Fibroblast of skin of scalp (primary cell): ENCODE measurements at regions not wholly inside any gene's neighbourhood (a gene's known extent, or its start where the extent isn't known, plus 50 kb on each side); places are given as distances from the start of the nearest gene placed in this dataset.

Experiments
- DNase-seq: peaks from one replicate; pipeline ENCODE4 v3.0.0-alpha.2; 2013

DNA sequence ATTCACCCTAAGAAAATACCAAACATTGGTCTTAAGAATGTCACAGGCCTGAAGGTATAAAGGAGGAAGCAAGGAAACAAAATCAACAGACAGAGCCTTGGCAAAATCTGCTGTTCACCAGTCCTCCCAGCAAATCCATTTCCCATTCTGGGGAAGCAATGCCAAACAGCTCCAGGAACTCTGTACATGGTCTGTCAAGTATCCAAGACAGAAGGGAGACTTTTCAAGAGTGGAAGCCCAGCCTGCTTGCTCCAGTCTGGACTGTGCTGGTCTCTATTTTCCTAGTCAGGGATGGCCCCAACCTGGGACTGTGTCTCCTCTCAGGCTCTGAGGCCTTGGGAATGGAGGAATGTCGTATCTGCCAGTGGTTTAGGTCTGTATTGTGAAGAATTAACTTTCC is 251.5 kb downstream of the DAD1 start:
- DNase-seq = no peak

DNA sequence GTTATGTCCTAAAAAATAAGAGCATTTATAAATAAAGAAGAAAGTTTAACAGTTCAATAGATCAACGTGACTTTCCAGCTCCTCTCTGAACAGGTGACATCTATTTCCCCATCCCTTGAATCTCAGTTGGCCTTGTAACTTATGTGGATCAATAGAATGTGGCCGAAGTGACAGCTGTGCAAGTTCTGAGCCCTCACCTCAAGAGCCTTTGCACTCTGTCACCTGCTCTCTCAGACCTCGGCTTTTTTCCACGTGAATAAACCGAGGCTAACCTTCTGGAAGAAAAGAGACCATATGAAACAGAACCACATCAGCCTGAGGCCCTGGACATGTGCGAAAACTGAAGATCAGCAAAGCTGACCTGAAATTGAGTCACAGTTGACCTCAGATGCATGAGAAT is 253.0 kb downstream of the DAD1 start:
- DNase-seq = no peak

DNA sequence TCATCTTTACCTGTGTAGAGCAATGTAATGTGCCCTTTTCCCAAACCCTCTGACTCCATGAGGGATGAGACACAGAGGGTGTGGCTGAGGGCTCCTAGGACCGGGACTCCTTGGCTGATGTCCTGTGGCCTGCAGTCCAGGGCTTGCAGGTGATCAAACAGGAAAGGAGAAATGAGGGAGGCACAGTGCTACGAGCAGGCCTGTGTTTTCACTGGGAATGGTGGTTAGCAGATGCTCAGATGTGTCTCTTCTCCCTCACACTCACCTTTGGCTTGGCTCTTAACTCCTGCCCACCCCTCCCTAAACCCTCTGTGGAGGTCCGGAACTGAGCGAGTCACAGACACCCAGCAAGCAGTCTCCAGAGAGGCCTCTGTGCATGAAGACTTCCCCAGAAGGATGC is 254.4 kb downstream of the DAD1 start:
- DNase-seq = no peak

DNA sequence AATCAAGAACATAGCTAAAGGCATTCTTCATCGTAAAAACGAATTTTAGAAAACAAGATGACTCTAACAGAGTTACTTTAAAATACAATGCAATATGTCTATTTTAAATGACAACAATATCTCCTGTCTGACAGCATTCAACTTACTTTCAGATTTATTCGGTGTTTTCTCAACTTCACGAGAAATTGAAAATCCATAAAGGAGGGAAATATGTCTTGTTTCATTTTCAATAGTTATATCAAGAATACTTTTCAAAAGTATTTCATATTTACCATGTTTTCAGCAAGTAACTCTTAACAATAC is 254.8 kb downstream of the DAD1 start:
- no peak for DNase-seq

DNA sequence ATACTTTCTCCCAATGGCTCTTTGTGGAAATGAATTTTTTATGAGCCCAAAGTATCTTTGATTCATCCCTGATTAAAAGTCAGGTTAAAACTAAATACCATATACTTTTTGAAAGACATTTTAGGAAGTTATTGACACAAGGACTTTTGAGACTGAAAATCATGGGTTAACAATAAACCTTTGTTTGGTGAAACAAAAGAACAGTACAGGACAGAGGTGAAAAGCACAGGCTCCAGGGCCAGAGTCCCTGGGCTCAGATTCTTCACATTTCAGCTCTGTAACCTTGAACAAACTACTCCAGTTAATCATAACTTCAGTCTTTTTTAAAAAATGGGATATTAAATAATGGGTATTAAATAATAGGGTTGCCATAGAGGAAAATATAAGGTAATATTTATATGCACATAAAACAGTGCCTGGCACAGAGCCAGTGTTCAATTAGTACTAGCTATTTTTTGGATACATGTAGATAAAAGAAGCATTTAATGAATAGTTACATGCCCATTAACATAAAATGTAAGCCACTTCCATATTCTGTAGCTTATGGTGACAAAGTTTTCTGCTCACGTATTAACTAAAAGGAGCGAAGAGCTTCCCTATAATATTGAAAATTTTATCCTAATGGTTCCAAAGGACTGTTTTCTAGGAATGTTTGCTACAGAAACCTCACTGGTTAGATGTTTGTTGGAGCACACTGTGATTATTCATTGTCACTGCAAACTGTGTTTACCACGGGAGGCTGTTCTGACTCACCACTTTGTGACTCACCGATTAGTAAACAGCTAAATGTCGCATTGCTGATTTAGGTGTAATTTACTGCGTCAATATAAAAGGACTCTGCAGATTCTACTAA is 255.4 kb downstream of the DAD1 start:
- DNase-seq = no peak

DNA sequence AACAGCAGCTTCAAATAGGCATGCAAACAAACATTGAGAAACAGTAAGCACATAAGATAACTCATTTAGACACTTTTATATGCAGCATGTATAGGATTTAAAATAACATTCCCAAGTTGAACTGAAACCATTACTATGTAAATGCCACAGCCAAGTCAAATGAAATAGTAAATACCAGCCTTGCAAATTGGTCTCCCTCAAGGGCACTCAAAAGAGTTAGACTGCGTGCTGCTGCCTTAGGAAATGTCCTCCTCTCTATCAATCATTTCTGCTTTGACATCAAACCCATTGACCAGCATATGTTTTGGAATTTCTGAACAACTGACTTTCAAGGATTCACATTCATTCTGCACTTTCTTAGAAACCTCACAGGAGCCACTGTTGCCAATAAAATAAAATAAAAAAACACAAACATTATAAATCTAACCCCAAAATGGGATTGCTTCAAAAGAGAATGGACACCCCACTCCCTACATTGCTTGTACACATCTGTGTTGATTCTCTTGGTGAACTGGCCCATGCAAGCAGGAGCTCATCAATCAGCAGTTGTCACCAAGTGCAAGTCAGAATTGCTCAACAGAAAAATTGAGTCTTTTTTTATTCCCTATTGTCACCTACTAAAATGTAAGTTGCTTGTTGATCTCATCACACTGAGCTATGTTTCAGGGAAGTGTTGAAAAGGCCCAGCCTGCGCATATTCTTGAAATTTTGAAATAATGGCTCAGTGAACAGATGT is 256.2 kb downstream of the DAD1 start:
- no peak for DNase-seq

DNA sequence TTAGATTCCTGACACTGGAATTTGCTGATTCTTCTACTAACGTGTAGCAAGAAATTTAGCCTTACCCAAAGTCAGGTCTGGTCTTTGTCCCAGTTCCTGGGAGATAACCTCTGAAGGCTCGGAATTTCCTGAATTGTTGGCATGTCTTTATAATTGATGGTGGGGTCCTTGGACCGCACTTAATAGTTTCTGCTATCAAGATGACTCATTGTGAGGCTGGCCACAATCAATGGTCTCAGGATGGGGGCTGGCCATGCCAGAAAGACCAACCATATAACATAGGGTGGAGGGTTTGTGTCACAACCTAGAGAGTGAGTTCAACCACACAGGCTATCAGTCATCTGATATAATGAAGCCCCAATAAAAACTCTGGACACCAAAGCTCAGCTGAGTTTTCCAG is 259.7 kb downstream of the DAD1 start:
- no peak for DNase-seq

DNA sequence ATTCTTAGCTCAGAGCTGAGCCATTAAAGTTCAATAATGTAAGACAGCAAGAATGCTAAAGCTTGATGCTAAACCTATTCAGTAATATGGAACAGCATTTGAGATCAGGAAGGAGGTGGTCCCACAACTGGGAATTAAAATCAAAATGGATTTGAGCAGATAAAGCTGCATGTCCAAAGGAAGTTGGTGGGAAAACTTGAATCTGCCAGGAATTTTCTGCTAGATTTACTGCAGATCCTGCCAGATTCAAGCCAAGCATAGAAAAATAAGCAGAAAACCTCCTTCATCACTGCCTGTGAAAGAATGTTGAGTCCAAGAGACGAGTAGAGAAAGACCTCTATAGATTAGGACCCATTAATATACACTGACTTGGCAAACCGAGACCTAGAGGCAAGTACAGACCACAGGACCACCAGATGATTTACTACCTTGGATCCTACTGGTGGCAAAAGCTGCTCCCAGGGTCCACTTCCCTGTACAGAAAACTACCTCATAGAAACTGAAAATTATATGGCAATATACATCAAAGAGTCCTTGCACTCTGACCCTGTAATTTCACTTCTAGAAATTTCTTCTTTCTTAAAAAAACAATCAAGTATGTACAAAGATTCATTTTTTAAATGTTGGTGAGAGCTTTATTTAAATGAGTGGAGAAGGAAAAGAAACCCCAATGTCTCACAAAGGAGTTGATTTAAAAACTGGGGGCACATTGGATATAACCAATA is 263.2 kb downstream of the DAD1 start:
- DNase-seq = no peak

DNA sequence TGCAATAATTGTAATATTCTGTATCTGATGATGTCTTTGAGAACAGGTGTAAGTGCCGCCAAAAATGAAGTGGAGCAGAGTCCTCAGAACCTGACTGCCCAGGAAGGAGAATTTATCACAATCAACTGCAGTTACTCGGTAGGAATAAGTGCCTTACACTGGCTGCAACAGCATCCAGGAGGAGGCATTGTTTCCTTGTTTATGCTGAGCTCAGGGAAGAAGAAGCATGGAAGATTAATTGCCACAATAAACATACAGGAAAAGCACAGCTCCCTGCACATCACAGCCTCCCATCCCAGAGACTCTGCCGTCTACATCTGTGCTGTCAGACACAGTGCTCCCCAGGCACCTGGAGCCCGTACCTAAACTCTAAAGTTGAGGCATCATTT is 268.7 kb downstream of the DAD1 start:
- DNase-seq = no peak

DNA sequence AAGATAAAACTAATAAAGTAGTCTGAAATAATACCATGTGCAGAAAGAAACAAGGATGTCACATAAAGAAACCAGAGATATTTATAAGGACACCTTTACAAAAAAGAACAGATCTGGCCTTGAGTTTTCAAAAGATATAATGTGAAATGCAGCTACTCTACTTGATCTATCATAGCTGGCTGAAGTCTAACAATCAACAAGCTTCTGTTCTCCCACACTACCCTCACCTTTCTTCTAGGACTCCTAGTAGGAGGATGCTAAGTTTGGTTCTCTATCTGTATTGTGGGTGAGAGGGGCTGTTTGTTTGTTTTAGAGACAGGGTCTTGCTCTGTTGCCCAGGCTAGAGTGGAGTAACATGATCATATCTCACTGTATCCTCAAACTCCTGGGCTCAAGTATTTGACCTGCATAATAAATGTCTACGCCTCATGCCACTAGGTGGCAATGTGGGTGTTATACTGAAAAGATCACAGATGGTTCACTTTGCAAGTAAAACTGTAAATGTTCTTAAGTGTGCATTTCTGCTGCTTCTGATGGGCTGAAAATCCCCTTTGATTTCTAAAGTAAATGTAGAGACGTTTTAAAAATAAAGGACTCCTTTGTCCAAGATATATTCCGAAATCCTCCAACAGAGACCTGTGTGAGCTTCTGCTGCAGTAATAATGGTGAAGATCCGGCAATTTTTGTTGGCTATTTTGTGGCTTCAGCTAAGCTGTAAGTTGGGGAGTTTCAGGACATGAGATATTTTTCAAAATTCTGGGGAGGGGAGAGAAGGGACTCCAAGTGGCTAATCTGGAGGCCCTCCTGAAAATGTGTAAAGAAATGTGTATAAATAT is 269.3 kb downstream of the DAD1 start:
- peak; percentile 50 for DNase-seq

DNA sequence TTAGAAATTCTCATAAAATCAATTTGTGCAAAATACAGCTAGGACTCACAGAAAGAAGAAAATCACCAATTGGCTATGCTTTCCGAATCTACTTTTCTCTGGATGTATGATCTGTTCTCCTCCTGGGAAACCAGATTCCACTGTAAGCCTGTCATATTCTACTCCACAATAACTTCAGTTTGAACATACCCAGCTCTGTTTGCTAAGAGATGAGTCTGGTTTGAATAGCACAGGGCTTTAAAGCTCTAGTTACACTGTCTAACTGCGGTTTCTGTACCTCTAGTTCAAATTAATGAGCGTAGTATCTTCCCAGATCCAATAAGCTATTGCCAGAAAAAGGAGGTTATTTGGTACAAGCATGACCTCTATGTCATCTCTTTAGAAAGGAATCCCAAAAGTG is 270.1 kb downstream of the DAD1 start:
- DNase-seq = no peak

DNA sequence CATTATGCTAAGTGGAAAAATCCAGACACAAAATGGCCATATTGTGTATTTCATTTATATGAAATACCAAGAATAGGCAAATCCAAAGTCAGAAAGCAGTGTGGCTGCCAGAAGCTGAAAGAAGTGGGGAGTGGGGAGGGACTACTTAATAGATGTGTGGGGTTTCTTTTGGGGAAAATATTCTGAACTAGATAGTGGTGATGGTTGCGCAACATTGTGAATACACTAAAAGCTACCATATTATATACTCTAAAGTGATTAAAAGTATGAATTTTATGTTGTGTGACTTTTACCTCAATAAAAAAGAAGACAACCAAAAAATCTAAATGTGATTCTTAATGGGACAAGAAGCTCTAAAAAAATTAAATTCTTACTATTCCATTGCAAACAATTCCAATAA is 272.6 kb downstream of the DAD1 start:
- DNase-seq = no peak

DNA sequence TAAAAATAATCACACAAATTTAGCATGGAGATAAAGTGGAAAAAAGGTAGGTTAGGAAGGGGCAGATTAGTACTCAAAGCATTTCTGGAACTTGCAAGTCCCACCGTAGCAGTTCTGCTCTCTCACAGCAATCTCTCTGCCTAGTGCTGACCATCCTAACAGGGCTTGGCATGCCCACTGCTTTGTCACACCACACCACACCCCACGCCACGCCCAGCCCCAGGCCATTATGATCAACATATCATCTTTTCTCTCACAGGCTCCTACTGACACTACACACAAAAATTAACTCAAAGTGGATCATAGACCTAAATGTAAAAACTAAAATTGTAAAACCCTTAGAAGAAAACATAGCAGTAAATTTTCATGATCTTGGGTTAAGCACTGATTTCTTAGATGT is 273.7 kb downstream of the DAD1 start:
- DNase-seq = no peak

DNA sequence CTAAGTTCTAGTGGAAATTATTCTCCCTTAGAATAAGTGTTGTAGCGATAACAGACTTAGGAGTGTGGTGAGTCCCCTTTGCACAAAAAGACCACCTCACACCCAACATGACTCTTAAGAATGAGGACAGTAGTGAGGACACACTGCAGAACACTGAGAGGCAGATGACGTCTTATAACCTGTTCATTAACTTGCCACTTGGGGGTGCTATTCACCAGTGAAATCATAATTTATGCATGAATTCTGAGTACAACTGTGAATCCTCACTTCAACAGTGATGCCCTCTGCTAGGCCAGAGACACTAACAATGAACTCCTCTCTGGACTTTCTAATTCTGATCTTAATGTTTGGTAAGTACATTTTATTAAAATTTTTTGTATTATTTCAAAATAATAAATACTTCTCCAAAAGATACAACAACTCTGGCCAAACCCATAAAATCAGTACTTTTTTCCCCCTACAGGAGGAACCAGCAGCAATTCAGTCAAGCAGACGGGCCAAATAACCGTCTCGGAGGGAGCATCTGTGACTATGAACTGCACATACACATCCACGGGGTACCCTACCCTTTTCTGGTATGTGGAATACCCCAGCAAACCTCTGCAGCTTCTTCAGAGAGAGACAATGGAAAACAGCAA is 274.7 kb downstream of the DAD1 start:
- DNase-seq = peak; percentile 63

DNA sequence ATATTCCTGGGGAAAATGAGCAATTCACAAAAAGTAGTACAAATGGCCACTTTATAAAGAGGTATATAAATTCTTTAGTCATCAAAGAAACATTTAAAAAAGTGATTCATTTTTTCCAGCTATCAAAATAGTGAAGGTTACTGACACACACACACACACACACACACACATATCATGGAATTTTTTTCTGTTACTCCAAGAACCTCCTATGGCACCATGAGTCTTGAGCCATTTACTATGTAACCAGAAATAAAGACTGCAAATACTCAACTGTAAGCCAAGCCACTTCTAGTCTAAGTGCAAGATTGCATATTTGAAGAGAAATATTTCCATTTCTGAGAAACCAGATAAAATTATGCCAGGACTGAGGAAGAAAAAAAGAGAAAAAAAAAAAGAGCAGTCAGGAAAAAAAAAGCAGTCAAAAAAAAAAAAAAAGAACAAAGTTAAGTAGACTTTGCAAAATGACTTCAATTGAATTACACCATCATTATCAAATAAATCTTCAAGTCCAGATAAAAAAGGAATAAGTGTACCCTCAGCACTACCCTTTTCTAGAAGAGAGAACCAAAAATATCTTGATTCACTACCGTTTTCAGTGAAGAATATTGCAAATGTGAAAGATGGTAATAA is 275.7 kb downstream of the DAD1 start:
- DNase-seq = peak; percentile 26

DNA sequence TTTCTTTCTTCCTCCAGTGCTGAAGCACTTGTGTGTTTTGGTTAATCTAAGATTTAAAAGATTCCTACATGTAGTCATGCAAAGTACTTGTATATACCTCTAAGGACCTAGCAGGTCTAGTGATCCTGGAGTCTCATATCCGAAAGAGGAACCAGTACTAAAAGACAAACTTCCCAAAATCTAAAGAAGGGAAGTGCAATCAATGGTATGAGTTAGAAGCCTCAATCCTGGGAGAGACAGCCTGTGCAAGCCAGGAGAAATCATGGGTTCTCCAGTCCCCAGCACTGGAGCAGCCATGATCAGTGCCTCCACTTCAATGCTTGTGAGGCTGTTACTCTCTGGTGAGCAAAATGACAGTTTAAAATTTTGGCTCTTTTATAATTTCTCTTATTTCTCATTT is 277.4 kb downstream of the DAD1 start:
- no peak for DNase-seq

DNA sequence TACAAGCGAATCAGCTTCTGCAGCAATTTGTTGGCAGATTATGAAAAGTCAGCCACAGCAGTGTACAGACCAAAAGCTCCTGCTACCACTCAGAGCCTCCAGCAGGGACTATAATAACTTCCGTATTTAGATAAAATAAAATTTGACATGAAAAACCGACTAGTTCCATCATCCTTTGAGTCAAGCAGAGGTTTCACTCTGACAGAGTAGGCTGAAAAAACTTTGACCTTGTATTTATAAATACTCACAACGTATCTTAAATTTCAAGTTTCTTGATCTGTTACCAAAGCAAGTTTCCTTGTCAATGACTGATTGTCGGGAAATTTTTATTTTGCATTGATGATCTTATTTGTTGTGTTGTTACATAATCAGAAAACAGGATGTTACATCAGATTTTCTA is 283.4 kb downstream of the DAD1 start:
- no peak for DNase-seq

DNA sequence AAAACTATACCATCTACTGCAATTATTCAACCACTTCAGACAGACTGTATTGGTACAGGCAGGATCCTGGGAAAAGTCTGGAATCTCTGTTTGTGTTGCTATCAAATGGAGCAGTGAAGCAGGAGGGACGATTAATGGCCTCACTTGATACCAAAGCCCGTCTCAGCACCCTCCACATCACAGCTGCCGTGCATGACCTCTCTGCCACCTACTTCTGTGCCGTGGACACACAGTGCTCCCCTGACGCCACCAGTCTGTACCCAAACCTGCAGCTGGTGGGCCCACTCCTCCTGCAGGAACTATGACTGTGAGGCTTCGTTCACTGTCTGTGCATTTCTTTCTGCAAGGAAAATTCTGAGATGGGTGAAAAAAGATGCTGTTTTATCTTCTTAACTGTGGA is 284.7 kb downstream of the DAD1 start:
- DNase-seq = no peak

DNA sequence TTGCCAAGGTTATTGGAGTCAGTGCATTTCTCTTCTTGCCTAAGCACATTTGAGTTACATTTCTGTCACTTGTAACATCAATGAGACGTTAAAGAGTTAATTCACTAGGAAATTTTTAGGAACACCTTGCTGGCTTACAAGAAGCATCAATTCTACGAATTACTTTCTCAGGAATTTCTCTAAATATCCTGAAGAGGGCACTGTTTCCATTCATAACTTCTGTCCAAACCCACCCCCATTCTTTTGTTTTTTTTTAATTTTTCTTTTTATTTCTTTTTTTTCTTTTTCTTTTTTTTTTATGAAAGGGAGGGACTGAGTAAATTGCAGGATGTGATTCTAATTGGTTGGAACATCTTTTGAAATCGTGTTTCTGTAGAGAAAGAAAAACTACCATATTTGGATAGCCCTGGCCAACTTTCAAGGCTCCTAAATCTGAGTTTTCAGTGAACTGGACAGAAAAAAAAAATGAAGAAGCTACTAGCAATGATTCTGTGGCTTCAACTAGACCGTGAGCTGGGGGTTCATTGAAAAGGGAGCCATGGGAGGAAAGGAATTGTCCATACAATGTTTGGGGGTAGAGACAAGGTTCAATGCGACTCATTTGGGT is 285.3 kb downstream of the DAD1 start:
- peak; percentile 18 for DNase-seq

DNA sequence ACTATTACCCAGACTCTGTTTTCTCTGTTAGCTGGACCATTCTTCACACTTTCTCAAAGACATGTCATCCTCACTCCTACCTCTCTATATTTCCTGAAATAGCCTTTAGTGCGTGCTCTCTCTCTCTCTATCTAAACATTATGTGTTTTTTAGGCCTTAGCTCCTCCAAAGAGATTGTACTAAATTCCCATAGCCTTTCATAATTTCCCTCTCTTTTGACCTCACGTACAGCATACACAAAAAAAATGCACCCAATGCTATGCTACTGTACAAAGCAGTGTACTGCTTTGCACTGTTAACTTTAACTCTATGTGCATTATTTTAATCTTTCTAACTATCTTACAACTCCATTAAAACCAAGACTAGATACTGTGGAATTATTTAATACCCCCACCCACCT is 288.4 kb downstream of the DAD1 start:
- DNase-seq = no peak

DNA sequence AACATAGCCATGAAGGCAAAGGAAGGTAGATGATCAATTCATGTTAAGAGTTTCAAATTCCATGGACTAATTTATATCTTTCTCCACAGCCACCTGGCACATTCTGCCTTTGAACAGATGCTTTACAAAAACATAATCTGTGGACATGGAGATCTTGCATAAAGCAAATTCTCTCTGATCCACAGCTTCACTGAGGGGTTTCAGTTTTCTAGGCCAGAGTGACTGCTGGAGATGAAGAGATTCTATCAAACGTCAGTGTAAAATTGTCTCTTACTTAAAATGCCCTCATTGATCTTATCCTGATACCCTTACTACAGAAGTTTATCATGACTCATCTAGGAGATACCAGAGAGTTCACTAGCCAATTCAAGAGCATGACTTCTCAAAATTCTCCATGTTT is 291.6 kb downstream of the DAD1 start:
- DNase-seq = no peak
